ENCODE measurements at regions not wholly inside any gene's neighbourhood (a gene's known extent, or its start where the extent isn't known, plus 50 kb on each side); places are given as distances from the start of the nearest gene placed in this dataset.

GRCh38 chr3:143209715-143210059 is 90.1 kb downstream of the CHST2 start:
- H3K4me3 ChIP-seq (replicated peaks; ENCODE audit: low read depth, low read length) = no peak overlapping the region
- no peak for DNase-seq (ENCODE audit: low read depth)
- no peak for TF ChIP-seq CTCF (IDR thresholded peaks at IDR 0.05; ENCODE audit: low read length, missing control alignments)

GRCh38 chr3:143210141-143210540 is 90.6 kb downstream of the CHST2 start:
- no peak overlapping the region for H3K4me3 ChIP-seq (replicated peaks; ENCODE audit: low read depth, low read length)
- no peak for TF ChIP-seq CTCF (IDR thresholded peaks at IDR 0.05; ENCODE audit: low read length, missing control alignments)
- DNase-seq (ENCODE audit: low read depth) = no peak

- TF ChIP-seq CTCF (IDR thresholded peaks at IDR 0.05; ENCODE audit: low read length, missing control alignments) = no peak
- no peak for DNase-seq (ENCODE audit: low read depth)
- H3K4me3 ChIP-seq (replicated peaks; ENCODE audit: low read depth, low read length) = no peak overlapping the region
Measured at GRCh38 chr3:143215059-143215458, 95.5 kb downstream of the CHST2 start.

All from fibroblast of pulmonary artery (primary cell).